ENCODE measurements at regions not wholly inside any gene's neighbourhood (a gene's known extent, or its start where the extent isn't known, plus 50 kb on each side); places are given as distances from the start of the nearest gene placed in this dataset.

GRCh38 chr18:44227501-44227900 is 453.2 kb upstream of the SETBP1 start:
- no peak overlapping the region for H3K9ac ChIP-seq (ENCODE audit: low read depth in 1 of 2, low read length in 2 of 2)
- H3K9me3 ChIP-seq (ENCODE audit: control insufficient read depth in 2 of 2, low read length in 2 of 2), result no peaks in the 10 kb centered on the region
- no peak overlapping the region for H3K27ac ChIP-seq (ENCODE audit: low read depth in 2 of 2, low read length in 2 of 2)
- H3K27me3 ChIP-seq (ENCODE audit: control insufficient read depth in 2 of 2, insufficient read depth in 2 of 2, low read length in 2 of 2), result no peaks in the 10 kb centered on the region
- H3K4me3 ChIP-seq (ENCODE audit: low read length in 2 of 2), result no peak overlapping the region
- H3K4me1 ChIP-seq (ENCODE audit: control insufficient read depth in 2 of 2, insufficient read depth in 2 of 2, low read length in 2 of 2), result peaks cover 0 to 6% of the 10 kb centered on the region in 2 donors
- H3K36me3 ChIP-seq (ENCODE audit: control insufficient read depth in 2 of 2, insufficient read depth in 2 of 2, low read length in 2 of 2), result no peaks in the 10 kb centered on the region

DNA sequence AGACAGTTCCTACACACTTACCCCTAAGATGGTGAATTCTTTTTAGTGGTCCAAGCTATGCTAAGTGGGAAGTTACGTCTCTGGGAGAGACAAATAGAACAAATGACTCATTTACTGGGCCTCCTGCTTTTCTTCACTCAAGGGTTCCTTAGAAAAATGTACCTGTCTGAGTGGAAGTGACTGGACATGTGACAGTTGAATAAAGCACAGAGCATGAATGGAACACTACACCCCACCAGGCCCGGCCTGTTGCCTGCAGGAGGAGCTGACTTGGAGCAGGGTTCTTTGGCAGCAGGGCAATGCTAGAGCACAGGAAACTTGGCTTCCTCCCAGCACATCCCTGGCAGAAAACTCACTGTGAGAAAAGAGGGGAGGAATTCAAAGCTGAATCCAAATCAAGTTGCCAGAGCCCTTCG is 451.0 kb upstream of the SETBP1 start:
- H3K4me1 ChIP-seq (ENCODE audit: control insufficient read depth in 2 of 2, insufficient read depth in 2 of 2, low read length in 2 of 2), result peaks cover 0 to 6% of the 10 kb centered on the region in 2 donors
- H3K4me3 ChIP-seq (ENCODE audit: low read length in 2 of 2), result no peak overlapping the region
- no peak overlapping the region for H3K27ac ChIP-seq (ENCODE audit: low read depth in 2 of 2, low read length in 2 of 2)
- no peaks in the 10 kb centered on the region for H3K36me3 ChIP-seq (ENCODE audit: control insufficient read depth in 2 of 2, insufficient read depth in 2 of 2, low read length in 2 of 2)
- no peaks in the 10 kb centered on the region for H3K27me3 ChIP-seq (ENCODE audit: control insufficient read depth in 2 of 2, insufficient read depth in 2 of 2, low read length in 2 of 2)
- no peaks in the 10 kb centered on the region for H3K9me3 ChIP-seq (ENCODE audit: control insufficient read depth in 2 of 2, low read length in 2 of 2)
- H3K9ac ChIP-seq (ENCODE audit: low read depth in 1 of 2, low read length in 2 of 2), result no peak overlapping the region

- H3K27me3 ChIP-seq (ENCODE audit: control insufficient read depth in 2 of 2, insufficient read depth in 2 of 2, low read length in 2 of 2), result no peaks in the 10 kb centered on the region
- H3K4me3 ChIP-seq (ENCODE audit: low read length in 2 of 2), result no peak overlapping the region
- no peak overlapping the region for H3K9ac ChIP-seq (ENCODE audit: low read depth in 1 of 2, low read length in 2 of 2)
- H3K4me1 ChIP-seq (ENCODE audit: control insufficient read depth in 2 of 2, insufficient read depth in 2 of 2, low read length in 2 of 2), result peaks cover 0 to 6% of the 10 kb centered on the region in 2 donors
- no peaks in the 10 kb centered on the region for H3K9me3 ChIP-seq (ENCODE audit: control insufficient read depth in 2 of 2, low read length in 2 of 2)
- no peaks in the 10 kb centered on the region for H3K36me3 ChIP-seq (ENCODE audit: control insufficient read depth in 2 of 2, insufficient read depth in 2 of 2, low read length in 2 of 2)
- H3K27ac ChIP-seq (ENCODE audit: low read depth in 2 of 2, low read length in 2 of 2), result no peak overlapping the region
Measured at GRCh38 chr18:44231936-44232335, 448.8 kb upstream of the SETBP1 start.

DNA sequence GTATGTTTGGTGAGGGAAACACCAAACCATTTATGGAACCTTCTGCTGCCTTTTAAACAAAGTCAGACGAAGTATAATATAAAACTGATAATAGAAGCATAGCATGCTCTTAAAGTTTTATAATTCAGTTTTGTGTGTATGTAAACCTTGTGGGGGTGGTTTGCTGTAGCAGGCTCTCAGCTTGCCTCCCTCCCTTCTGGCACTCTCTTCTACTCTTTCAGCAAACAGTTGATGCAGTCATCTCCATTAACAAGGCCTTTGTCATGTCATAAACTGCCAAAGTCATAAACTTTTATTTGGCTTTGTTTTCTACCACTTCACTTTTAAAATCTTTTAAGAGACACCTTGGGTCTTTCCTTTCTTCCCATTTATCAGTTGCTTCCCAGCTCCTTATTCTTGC is 448.2 kb upstream of the SETBP1 start:
- Histone ChIP-seq H3K36me3 (ENCODE audit: control insufficient read depth in 2 of 2, insufficient read depth in 2 of 2, low read length in 2 of 2) (no peaks in the 10 kb centered on the region), H3K4me1 (ENCODE audit: control insufficient read depth in 2 of 2, insufficient read depth in 2 of 2, low read length in 2 of 2) (peaks cover 0 to 6% of the 10 kb centered on the region in 2 donors), H3K4me3 (ENCODE audit: low read length in 2 of 2) (no peak overlapping the region), H3K9ac (ENCODE audit: low read depth in 1 of 2, low read length in 2 of 2) (no peak overlapping the region), H3K27ac (ENCODE audit: low read depth in 2 of 2, low read length in 2 of 2) (no peak overlapping the region), H3K27me3 (ENCODE audit: control insufficient read depth in 2 of 2, insufficient read depth in 2 of 2, low read length in 2 of 2) (no peaks in the 10 kb centered on the region), H3K9me3 (ENCODE audit: control insufficient read depth in 2 of 2, low read length in 2 of 2) (no peaks in the 10 kb centered on the region)

- no peak overlapping the region for H3K27ac ChIP-seq (ENCODE audit: low read depth in 2 of 2, low read length in 2 of 2)
- no peaks in the 10 kb centered on the region for H3K36me3 ChIP-seq (ENCODE audit: control insufficient read depth in 2 of 2, insufficient read depth in 2 of 2, low read length in 2 of 2)
- H3K4me3 ChIP-seq (ENCODE audit: low read length in 2 of 2), result no peak overlapping the region
- no peak overlapping the region for H3K9ac ChIP-seq (ENCODE audit: low read depth in 1 of 2, low read length in 2 of 2)
- H3K27me3 ChIP-seq (ENCODE audit: control insufficient read depth in 2 of 2, insufficient read depth in 2 of 2, low read length in 2 of 2), result no peaks in the 10 kb centered on the region
- no peaks in the 10 kb centered on the region for H3K9me3 ChIP-seq (ENCODE audit: control insufficient read depth in 2 of 2, low read length in 2 of 2)
- no peaks in the 10 kb centered on the region for H3K4me1 ChIP-seq (ENCODE audit: control insufficient read depth in 2 of 2, insufficient read depth in 2 of 2, low read length in 2 of 2)
Measured at GRCh38 chr18:44238454-44238853, 442.2 kb upstream of the SETBP1 start.

DNA sequence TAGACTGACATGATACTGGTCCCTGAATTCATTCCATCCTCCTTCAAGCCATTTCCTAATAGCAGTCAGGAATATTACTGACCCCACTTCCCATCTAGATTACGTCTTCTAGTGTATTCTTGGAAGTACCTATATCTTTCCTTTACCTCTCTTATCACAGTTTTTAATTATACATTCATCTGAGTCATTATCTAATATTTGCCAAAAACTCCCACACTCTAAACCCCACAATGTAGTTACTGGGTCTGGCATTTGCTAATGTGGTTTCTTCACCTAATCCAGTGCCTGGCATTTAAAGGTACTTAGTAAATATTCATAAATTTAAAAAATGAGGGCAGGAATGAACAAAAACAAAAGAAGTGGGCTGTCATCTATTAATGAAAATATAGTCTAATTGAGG is 441.8 kb upstream of the SETBP1 start:
- Histone ChIP-seq H3K9ac (ENCODE audit: low read depth in 1 of 2, low read length in 2 of 2) (no peak overlapping the region), H3K36me3 (ENCODE audit: control insufficient read depth in 2 of 2, insufficient read depth in 2 of 2, low read length in 2 of 2) (no peaks in the 10 kb centered on the region), H3K9me3 (ENCODE audit: control insufficient read depth in 2 of 2, low read length in 2 of 2) (no peaks in the 10 kb centered on the region), H3K27ac (ENCODE audit: low read depth in 2 of 2, low read length in 2 of 2) (no peak overlapping the region), H3K4me3 (ENCODE audit: low read length in 2 of 2) (no peak overlapping the region), H3K27me3 (ENCODE audit: control insufficient read depth in 2 of 2, insufficient read depth in 2 of 2, low read length in 2 of 2) (no peaks in the 10 kb centered on the region), H3K4me1 (ENCODE audit: control insufficient read depth in 2 of 2, insufficient read depth in 2 of 2, low read length in 2 of 2) (no peaks in the 10 kb centered on the region)

DNA sequence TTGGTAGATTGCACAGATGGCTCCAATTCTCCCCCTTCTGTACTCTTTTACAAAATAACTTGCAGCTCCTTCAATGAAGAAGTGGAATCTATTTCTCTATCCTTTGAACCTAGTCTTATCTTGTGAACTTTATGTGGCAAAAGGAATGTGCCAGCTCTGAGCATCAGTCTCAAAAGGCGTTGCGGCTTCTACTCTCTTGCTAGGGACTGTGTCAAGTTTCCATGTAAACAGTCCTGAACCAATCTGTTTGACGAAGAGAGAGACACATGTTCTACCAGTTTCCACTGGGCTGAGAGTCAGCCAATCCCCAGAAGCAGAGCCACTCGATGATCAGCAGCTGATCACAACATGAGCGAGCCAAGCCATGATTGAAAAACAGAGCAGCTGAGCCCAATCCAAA is 439.7 kb upstream of the SETBP1 start:
- Histone ChIP-seq H3K9ac (ENCODE audit: low read depth in 1 of 2, low read length in 2 of 2) (no peak overlapping the region), H3K4me1 (ENCODE audit: control insufficient read depth in 2 of 2, insufficient read depth in 2 of 2, low read length in 2 of 2) (no peaks in the 10 kb centered on the region), H3K27ac (ENCODE audit: low read depth in 2 of 2, low read length in 2 of 2) (no peak overlapping the region), H3K4me3 (ENCODE audit: low read length in 2 of 2) (no peak overlapping the region), H3K36me3 (ENCODE audit: control insufficient read depth in 2 of 2, insufficient read depth in 2 of 2, low read length in 2 of 2) (no peaks in the 10 kb centered on the region), H3K9me3 (ENCODE audit: control insufficient read depth in 2 of 2, low read length in 2 of 2) (no peaks in the 10 kb centered on the region), H3K27me3 (ENCODE audit: control insufficient read depth in 2 of 2, insufficient read depth in 2 of 2, low read length in 2 of 2) (no peaks in the 10 kb centered on the region)

DNA sequence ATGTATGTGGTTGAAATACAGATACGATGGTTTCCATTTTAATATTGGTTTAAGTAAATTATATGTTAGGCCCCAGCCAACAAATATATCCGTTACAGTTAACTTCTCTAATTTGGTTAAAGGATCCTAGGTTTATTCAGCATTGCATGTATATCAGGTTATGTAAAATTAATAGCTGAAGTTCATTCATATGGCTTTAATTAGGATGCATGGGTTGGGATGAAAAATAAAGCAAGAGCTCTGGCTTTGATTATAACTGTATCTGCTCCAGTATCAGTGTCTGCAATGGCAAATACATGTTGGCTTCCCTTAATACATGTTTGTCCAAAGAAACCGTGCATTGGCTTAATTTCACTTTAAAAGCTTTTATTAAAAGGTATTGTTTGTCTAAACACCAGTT is 435.7 kb upstream of the SETBP1 start:
- Histone ChIP-seq H3K27ac (ENCODE audit: low read depth in 2 of 2, low read length in 2 of 2) (no peak overlapping the region), H3K36me3 (ENCODE audit: control insufficient read depth in 2 of 2, insufficient read depth in 2 of 2, low read length in 2 of 2) (no peaks in the 10 kb centered on the region), H3K9ac (ENCODE audit: low read depth in 1 of 2, low read length in 2 of 2) (no peak overlapping the region), H3K4me3 (ENCODE audit: low read length in 2 of 2) (no peak overlapping the region), H3K9me3 (ENCODE audit: control insufficient read depth in 2 of 2, low read length in 2 of 2) (no peaks in the 10 kb centered on the region), H3K4me1 (ENCODE audit: control insufficient read depth in 2 of 2, insufficient read depth in 2 of 2, low read length in 2 of 2) (no peaks in the 10 kb centered on the region), H3K27me3 (ENCODE audit: control insufficient read depth in 2 of 2, insufficient read depth in 2 of 2, low read length in 2 of 2) (no peaks in the 10 kb centered on the region)

DNA sequence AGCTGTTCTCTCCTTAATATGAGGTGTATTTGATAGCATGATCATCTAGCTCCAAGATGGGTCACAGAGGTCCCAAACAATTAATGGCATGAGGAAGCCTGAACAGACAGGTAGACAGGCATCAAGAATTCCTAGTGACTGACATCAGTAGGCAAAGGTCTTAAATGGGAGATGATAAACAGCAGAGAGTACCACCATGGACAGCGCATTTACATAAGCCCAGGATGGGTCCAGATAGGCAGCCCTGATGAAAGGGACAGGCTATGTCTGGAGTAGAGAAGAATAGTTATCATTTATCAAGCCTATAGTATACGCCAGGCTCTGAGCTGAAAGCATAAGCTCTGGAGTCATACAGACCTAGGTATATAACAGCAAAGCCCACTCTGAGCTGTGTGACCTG is 434.7 kb upstream of the SETBP1 start:
- Histone ChIP-seq H3K9ac (ENCODE audit: low read depth in 1 of 2, low read length in 2 of 2) (no peak overlapping the region), H3K4me1 (ENCODE audit: control insufficient read depth in 2 of 2, insufficient read depth in 2 of 2, low read length in 2 of 2) (no peaks in the 10 kb centered on the region), H3K4me3 (ENCODE audit: low read length in 2 of 2) (no peak overlapping the region), H3K36me3 (ENCODE audit: control insufficient read depth in 2 of 2, insufficient read depth in 2 of 2, low read length in 2 of 2) (no peaks in the 10 kb centered on the region), H3K27ac (ENCODE audit: low read depth in 2 of 2, low read length in 2 of 2) (no peak overlapping the region), H3K9me3 (ENCODE audit: control insufficient read depth in 2 of 2, low read length in 2 of 2) (no peaks in the 10 kb centered on the region), H3K27me3 (ENCODE audit: control insufficient read depth in 2 of 2, insufficient read depth in 2 of 2, low read length in 2 of 2) (no peaks in the 10 kb centered on the region)

- no peak overlapping the region for H3K9ac ChIP-seq (ENCODE audit: low read depth in 1 of 2, low read length in 2 of 2)
- H3K9me3 ChIP-seq (ENCODE audit: control insufficient read depth in 2 of 2, low read length in 2 of 2), result peaks cover 0 to under 1% of the 10 kb centered on the region in 2 donors
- no peaks in the 10 kb centered on the region for H3K27me3 ChIP-seq (ENCODE audit: control insufficient read depth in 2 of 2, insufficient read depth in 2 of 2, low read length in 2 of 2)
- H3K4me1 ChIP-seq (ENCODE audit: control insufficient read depth in 2 of 2, insufficient read depth in 2 of 2, low read length in 2 of 2), result no peaks in the 10 kb centered on the region
- H3K4me3 ChIP-seq (ENCODE audit: low read length in 2 of 2), result no peak overlapping the region
- no peaks in the 10 kb centered on the region for H3K36me3 ChIP-seq (ENCODE audit: control insufficient read depth in 2 of 2, insufficient read depth in 2 of 2, low read length in 2 of 2)
- H3K27ac ChIP-seq (ENCODE audit: low read depth in 2 of 2, low read length in 2 of 2), result no peak overlapping the region
Measured at GRCh38 chr18:44258086-44258485, 422.6 kb upstream of the SETBP1 start.

DNA sequence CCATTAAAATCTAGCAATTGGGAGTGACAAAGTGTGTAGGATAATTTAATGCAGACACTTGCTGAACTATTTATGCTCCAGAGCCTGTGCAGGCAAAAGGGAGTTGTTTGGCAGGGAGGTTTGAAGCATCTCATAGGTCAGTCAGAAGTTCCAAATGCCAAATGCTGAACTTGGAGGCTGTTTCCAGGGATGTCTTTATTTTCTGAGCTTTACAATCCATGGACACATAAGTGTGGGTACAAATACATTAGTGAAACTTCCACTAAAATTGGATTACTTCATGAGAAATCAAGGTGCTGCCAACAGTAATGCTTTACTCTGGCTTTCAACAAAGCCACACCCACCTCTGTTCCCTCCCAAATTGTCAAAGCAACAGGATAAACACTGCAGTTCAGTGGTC is 422.1 kb upstream of the SETBP1 start:
- Histone ChIP-seq H3K27ac (ENCODE audit: low read depth in 2 of 2, low read length in 2 of 2) (no peak overlapping the region), H3K4me1 (ENCODE audit: control insufficient read depth in 2 of 2, insufficient read depth in 2 of 2, low read length in 2 of 2) (no peaks in the 10 kb centered on the region), H3K9me3 (ENCODE audit: control insufficient read depth in 2 of 2, low read length in 2 of 2) (peaks cover 0 to 3% of the 10 kb centered on the region in 2 donors), H3K9ac (ENCODE audit: low read depth in 1 of 2, low read length in 2 of 2) (no peak overlapping the region), H3K27me3 (ENCODE audit: control insufficient read depth in 2 of 2, insufficient read depth in 2 of 2, low read length in 2 of 2) (no peaks in the 10 kb centered on the region), H3K4me3 (ENCODE audit: low read length in 2 of 2) (no peak overlapping the region), H3K36me3 (ENCODE audit: control insufficient read depth in 2 of 2, insufficient read depth in 2 of 2, low read length in 2 of 2) (no peaks in the 10 kb centered on the region)

Measured in mucosa of rectum (tissue), 2 donors.